Lung (tissue), 11 donors: ENCODE measurements at regions not wholly inside any gene's neighbourhood (a gene's known extent, or its start where the extent isn't known, plus 50 kb on each side); places are given as distances from the start of the nearest gene placed in this dataset.

Experiments used
- ATAC-seq: fragments of 200-7000 bp; cut with Tn5 transposase; one replicate; pipeline ENCODE4 v1.9.1; 2020; ENCODE audit warnings: moderate number of reproducible peaks; ENCODE audit not compliant: insufficient read depth, low FRiP score
- DNase-seq, 3 donors: peaks; one replicate each; pipeline ENCODE4 v3.0.0-alpha.2; 2013 to 2017
- H3K27ac ChIP-seq, 2 donors: one replicate each; pipeline ENCODE4 v1.5.1; 2013; ENCODE audit warnings: mild to moderate bottlenecking in 2 of 2, moderate library complexity in 2 of 2, control low read depth in 1 of 2, inconsistent platforms in 1 of 2, low read depth in 1 of 2, low read length in 1 of 2
- H3K27me3 ChIP-seq, 3 donors: one replicate each; pipeline ENCODE4 v1.5.1; 2013; ENCODE audit warnings: low read length in 2 of 3; ENCODE audit not compliant: control insufficient read depth in 3 of 3, insufficient read depth in 3 of 3
- H3K36me3 ChIP-seq, 4 donors: one replicate each; pipeline ENCODE4 v1.5.1; 2013; ENCODE audit warnings: low read length in 4 of 4, mild to moderate bottlenecking in 1 of 4, moderate library complexity in 1 of 4; ENCODE audit not compliant: control insufficient read depth in 4 of 4, insufficient read depth in 4 of 4
- H3K4me1 ChIP-seq, 5 donors: one replicate each; pipeline ENCODE4 v1.5.1; 2013; ENCODE audit warnings: low read length in 5 of 5, mild to moderate bottlenecking in 2 of 5, moderate library complexity in 1 of 5; ENCODE audit not compliant: control insufficient read depth in 5 of 5, insufficient read depth in 5 of 5
- H3K4me3 ChIP-seq: one replicate; pipeline ENCODE4 v1.5.1; 2013; ENCODE audit warnings: mild to moderate bottlenecking, control low read depth, moderate library complexity
- H3K9ac ChIP-seq, 2 donors: one replicate each; pipeline ENCODE4 v1.5.1; 2013; ENCODE audit warnings: low read length in 2 of 2, control low read depth in 1 of 2; ENCODE audit not compliant: insufficient read depth in 1 of 2
- H3K9me3 ChIP-seq, 4 donors: one replicate each; pipeline ENCODE4 v1.5.1; 2013; ENCODE audit warnings: low read length in 3 of 4, mild to moderate bottlenecking in 1 of 4, moderate library complexity in 1 of 4; ENCODE audit not compliant: control insufficient read depth in 4 of 4, insufficient read depth in 3 of 4
- CTCF ChIP-seq: IDR thresholded peaks from 2 replicates; pipeline ENCODE4 v1.5.1; 2012; ENCODE audit warnings: mild to moderate bottlenecking; ENCODE audit errors: control extremely low read depth, extremely low read depth
- WGBS, 2 donors: extraction: QIAGEN DNeasy Blood & Tissue Kit; methylation state at CpG; one replicate each; pipeline ENCODE4 v1.1.7; 2013; 5-methylcytosine and 5-hydroxymethylcytosine counted together
- donor health status: control.
- donor health status: control.
- donor health status: Bipolar disorder and iron deficiency.
- donor health status: healthy.
- donor health status: DM: yes; HTN: yes; CAD: no.

- Histone ChIP-seq H3K9ac (no peak overlapping the region), H3K4me1 (no peaks in the 10 kb centered on the region), H3K9me3 (no peaks in the 10 kb centered on the region), H3K36me3 (no peaks in the 10 kb centered on the region), H3K4me3 (no peak overlapping the region), H3K27me3 (no peaks in the 10 kb centered on the region), H3K27ac (no peak overlapping the region)
- TF ChIP-seq CTCF = no peak
- WGBS, 2 donors = 88 to 91% methylated on average over 3 of the region's 3 CpGs
- ATAC-seq = no peak
- no peak for DNase-seq
These were observed 174.7 kb upstream of the TMEM196 start for GRCh38 chr7:19948160-19948559.

GRCh38 chr7:19944363-19945120 lies 171.1 kb upstream of the TMEM196 start:
- WGBS, 2 donors = 79 to 85% methylated on average over 5 of the region's 5 CpGs
- Histone ChIP-seq H3K4me1 (no peaks in the 10 kb centered on the region), H3K9ac (no peak overlapping the region), H3K27ac (no peak overlapping the region), H3K9me3 (no peaks in the 10 kb centered on the region), H3K4me3 (no peak overlapping the region), H3K27me3 (no peaks in the 10 kb centered on the region), H3K36me3 (no peaks in the 10 kb centered on the region)
- TF ChIP-seq CTCF = no peak
- no peak for DNase-seq
- ATAC-seq = no peak

GRCh38 chr7:19939746-19940145 lies 166.3 kb upstream of the TMEM196 start:
- ATAC-seq = no peak
- H3K27ac ChIP-seq = no peak overlapping the region
- no peaks in the 10 kb centered on the region for H3K4me1 ChIP-seq
- no peaks in the 10 kb centered on the region for H3K27me3 ChIP-seq
- no peak for DNase-seq
- H3K9me3 ChIP-seq = peaks cover 0 to 3% (median under 1%) of the 10 kb centered on the region in 4 donors
- no peak overlapping the region for H3K4me3 ChIP-seq
- no peak for TF ChIP-seq CTCF
- no peak overlapping the region for H3K9ac ChIP-seq
- no peaks in the 10 kb centered on the region for H3K36me3 ChIP-seq
